Hepatocyte (in vitro differentiated cells): ENCODE measurements at regions not wholly inside any gene's neighbourhood (a gene's known extent, or its start where the extent isn't known, plus 50 kb on each side); places are given as distances from the start of the nearest gene placed in this dataset.

Source experiments
- EZH2 ChIP-seq: fragments of 200-600 bp; sonication (generic); IDR thresholded peaks from 2 replicates; pipeline ENCODE4 v1.6.1; 2016; ENCODE audit warnings: antibody characterized with exemption, mild to moderate bottlenecking, borderline replicate concordance
- EZH2phosphoT487 ChIP-seq: fragments of 200-600 bp; sonication (generic); IDR thresholded peaks from one replicate; pipeline ENCODE4 v1.6.1; 2018; ENCODE audit warnings: antibody characterized with exemption, mild to moderate bottlenecking, low read depth, moderate library complexity; ENCODE audit not compliant: unreplicated experiment, severe bottlenecking
- TF ChIP-seq, protein P1 (sequence below): fragments of 200-600 bp; sonication (generic); IDR thresholded peaks from 2 replicates; pipeline ENCODE4 v1.5.1; 2016; ENCODE audit warnings: antibody characterized with exemption, mild to moderate bottlenecking; ENCODE audit not compliant: poor library complexity

DNA sequence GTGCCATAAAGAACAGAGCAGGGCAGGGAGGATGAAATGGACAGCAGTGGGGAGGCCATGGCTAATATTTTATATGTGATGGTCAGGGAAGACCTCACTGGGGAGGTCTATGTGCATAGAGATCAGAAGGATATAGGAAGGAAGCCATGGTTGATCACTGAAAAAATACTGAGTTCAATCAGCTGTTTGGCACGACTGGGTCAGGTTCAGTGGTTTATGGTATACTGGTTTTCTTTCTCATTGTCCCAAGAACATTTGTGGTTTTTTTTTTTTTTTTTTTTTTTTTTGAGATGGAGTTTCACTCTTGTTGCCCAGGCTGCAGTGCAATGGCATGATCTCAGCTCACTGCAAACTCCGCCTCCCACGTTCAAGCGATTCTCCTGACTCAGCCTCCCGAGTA, 78.3 kb upstream of the TIAM2 start:
- TF ChIP-seq, protein P1, sequence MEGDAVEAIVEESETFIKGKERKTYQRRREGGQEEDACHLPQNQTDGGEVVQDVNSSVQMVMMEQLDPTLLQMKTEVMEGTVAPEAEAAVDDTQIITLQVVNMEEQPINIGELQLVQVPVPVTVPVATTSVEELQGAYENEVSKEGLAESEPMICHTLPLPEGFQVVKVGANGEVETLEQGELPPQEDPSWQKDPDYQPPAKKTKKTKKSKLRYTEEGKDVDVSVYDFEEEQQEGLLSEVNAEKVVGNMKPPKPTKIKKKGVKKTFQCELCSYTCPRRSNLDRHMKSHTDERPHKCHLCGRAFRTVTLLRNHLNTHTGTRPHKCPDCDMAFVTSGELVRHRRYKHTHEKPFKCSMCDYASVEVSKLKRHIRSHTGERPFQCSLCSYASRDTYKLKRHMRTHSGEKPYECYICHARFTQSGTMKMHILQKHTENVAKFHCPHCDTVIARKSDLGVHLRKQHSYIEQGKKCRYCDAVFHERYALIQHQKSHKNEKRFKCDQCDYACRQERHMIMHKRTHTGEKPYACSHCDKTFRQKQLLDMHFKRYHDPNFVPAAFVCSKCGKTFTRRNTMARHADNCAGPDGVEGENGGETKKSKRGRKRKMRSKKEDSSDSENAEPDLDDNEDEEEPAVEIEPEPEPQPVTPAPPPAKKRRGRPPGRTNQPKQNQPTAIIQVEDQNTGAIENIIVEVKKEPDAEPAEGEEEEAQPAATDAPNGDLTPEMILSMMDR: no peak
- TF ChIP-seq EZH2 (no peak), EZH2phosphoT487 (no peak)
